ENCODE measurements at regions not wholly inside any gene's neighbourhood (a gene's known extent, or its start where the extent isn't known, plus 50 kb on each side); places are given as distances from the start of the nearest gene placed in this dataset.

DNA sequence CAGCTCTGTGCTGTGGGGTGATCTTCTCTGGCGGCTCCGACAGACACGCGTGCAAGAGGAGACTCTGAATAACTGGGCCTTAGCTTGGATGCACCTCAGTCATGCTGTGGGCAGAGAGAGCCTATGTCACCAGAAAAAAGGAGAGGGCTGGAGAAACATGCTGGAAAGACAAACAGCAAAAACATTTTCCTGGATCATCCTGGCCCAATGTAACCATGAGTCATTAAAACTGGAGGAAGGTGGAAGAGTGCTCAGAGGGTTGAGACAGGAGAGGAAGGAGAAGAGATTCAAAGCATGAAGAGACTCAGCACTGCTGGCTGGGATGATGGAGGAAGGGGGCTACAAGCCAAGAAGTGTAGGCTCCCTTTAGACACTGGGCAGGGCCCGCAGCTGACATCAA lies 292.0 kb downstream of the CDH26 start:
- no peak overlapping the region for H3K4me3 Mint-ChIP-seq
- no peak overlapping the region for H3K27ac Mint-ChIP-seq
- H3K27me3 Mint-ChIP-seq: no peaks in the 10 kb centered on the region
- H3K9me3 Mint-ChIP-seq: no peaks in the 10 kb centered on the region
- no peaks in the 10 kb centered on the region for H3K4me1 Mint-ChIP-seq
- H3K36me3 Mint-ChIP-seq: no peaks in the 10 kb centered on the region

DNA sequence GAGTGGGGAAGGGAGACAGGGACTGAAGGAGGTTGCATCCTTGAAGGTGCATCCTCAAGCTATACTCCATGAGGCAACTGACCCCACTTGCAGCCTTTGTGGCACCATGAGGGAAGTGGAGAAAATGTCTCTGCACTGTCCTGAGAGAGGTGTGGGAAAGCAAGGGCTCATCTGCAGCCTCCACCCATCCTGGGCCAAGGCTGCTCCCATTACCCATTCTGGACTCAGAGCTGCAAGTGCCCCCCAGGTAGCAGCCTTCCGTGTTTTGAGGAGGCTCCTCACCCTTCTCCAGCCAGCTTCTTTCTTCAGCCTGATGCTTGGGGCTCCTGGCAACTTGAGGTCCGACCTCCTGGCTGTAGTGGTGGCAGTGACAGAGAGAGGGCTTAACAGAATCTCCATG lies 294.6 kb downstream of the CDH26 start:
- Mint-ChIP-seq H3K4me1 (no peaks in the 10 kb centered on the region), H3K4me3 (no peak overlapping the region), H3K27me3 (no peaks in the 10 kb centered on the region), H3K27ac (no peak overlapping the region), H3K9me3 (no peaks in the 10 kb centered on the region), H3K36me3 (no peaks in the 10 kb centered on the region)

DNA sequence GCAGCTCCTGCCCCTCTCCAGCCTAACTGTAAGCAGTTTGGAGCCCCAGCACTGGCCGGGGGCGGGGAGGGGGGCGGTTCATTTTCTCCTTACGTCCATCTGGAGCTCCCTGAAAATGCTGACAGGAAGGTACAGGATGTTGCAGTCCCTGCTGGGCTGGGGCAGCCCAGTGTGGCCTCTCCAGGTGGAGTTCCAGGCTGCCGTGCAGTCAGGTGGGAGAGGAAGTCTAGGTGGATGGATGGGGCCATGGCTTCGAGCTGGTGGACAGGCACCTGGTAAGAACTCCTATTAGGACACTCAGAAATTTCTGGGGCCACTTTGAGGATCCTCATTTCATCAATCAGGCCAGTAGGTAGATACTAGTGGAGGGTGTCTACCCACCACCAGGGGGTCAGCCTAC lies 295.2 kb downstream of the CDH26 start:
- Mint-ChIP-seq H3K36me3 (no peaks in the 10 kb centered on the region), H3K4me1 (no peaks in the 10 kb centered on the region), H3K4me3 (no peak overlapping the region), H3K9me3 (no peaks in the 10 kb centered on the region), H3K27me3 (no peaks in the 10 kb centered on the region), H3K27ac (no peak overlapping the region)

DNA sequence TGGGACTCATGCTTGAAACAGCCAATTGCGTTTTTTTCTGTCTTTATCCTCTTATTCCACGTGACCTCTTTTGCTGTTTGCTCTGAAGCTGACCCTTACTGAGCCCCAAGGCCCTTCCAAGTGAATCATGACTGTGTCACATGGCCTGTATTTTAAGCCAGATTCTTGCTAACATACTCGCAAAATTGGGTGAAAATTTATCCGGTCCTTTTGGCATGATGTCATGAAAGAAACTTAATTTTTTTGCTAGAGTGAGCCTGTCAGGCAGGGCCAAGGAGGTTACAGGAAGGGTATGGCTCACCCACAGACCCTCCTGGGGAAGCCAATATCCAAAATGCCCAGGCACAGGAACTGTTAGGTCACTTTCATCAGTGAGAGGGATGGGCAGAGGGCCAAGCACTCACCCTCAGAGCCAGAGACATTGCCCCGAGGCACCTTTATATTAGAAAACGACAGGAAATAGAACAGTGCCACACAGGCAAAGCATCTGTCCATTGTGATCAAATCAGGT lies 296.7 kb downstream of the CDH26 start:
- Mint-ChIP-seq H3K4me1 (no peaks in the 10 kb centered on the region), H3K4me3 (no peak overlapping the region), H3K27ac (no peak overlapping the region), H3K9me3 (no peaks in the 10 kb centered on the region), H3K36me3 (no peaks in the 10 kb centered on the region), H3K27me3 (no peaks in the 10 kb centered on the region)

DNA sequence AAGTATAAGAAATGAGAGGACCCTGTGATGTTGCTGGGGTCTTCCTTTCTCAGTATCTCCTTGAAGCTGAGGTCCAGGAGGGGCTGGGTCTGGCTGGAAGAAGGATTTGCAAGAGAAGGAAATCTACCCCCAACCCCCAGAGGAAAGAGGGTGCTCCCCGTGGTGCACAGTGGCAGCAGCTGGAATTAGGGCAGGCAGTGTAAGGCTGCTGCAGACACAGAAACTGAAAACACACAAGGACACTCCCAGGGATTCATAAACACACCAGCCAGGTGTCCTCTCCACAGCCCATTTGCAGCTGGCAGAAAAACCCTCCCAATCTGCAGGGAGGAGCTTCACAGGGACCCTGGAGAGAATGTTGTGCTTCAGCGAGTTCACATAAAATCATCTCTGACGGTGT lies 297.2 kb downstream of the CDH26 start:
- H3K36me3 Mint-ChIP-seq: no peaks in the 10 kb centered on the region
- no peaks in the 10 kb centered on the region for H3K9me3 Mint-ChIP-seq
- H3K4me3 Mint-ChIP-seq: no peak overlapping the region

DNA sequence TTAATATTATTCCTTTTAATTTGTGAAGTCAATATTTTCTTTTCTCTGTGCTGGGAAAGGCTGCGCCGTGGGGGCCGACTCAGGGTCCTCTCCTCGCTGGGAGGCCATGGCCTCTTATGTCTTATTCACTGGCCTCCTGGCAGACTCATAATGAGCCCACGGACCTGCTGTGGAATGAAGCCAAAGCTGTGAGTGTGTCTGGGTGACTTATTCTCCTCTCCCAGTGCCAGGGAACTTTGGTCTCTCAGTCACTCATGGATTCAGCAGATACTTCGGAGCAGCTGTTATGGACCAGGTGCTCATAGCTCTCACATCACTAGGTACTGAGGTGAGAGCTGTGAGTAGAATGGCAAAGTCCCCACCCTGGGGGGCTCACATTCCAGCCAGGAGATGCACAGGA lies 297.6 kb downstream of the CDH26 start:
- Mint-ChIP-seq H3K4me1 (no peaks in the 10 kb centered on the region), H3K27ac (no peak overlapping the region), H3K36me3 (no peaks in the 10 kb centered on the region), H3K27me3 (no peaks in the 10 kb centered on the region), H3K4me3 (no peak overlapping the region), H3K9me3 (no peaks in the 10 kb centered on the region)

More for the DNA sequence above, 297.2 kb downstream of the CDH26 start:
- Mint-ChIP-seq H3K27ac (no peak overlapping the region), H3K27me3 (no peaks in the 10 kb centered on the region), H3K4me1 (no peaks in the 10 kb centered on the region)

DNA sequence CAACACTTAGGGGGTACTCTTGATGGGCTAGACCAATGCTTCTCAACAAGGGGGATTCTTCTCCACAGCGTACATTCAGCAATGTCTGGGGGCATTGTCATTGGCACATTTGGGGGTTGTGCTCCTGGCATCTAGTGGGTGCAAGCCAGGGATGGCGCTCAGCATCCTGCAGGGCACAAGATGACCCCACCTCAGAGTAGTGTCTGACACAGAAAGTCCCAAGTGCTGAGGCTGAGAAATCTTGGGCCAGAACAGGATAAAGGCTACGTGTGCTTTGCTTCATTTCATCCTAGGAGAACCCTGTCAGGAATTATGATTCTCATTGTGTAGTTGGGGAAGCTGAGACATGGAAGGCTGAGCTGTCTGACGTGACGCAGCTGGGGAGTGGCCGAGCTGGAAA lies 298.6 kb downstream of the CDH26 start:
- no peaks in the 10 kb centered on the region for H3K27me3 Mint-ChIP-seq
- no peaks in the 10 kb centered on the region for H3K9me3 Mint-ChIP-seq
- no peaks in the 10 kb centered on the region for H3K36me3 Mint-ChIP-seq
- H3K27ac Mint-ChIP-seq: no peak overlapping the region
- no peaks in the 10 kb centered on the region for H3K4me1 Mint-ChIP-seq
- H3K4me3 Mint-ChIP-seq: no peak overlapping the region

DNA sequence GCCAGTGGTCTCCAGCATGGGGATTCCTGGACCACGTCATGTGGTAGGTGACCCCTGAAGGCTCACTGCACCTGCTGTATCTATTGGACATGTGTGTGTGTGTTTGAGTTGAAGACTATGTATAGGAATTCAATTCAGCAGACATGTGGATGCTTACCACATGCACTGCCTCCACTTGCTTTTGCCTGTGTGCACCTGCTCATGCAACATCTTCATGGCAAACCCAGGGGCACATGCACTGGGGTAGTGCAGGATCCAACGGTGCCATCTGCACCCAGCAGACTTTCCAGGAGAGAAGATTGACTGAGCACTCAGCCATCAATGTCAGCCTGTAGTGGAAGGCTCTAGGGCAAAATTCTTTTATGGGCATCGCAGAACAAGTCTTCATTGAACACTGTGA lies 299.4 kb downstream of the CDH26 start:
- Mint-ChIP-seq H3K27me3 (no peaks in the 10 kb centered on the region), H3K4me1 (no peaks in the 10 kb centered on the region), H3K9me3 (no peaks in the 10 kb centered on the region), H3K36me3 (no peaks in the 10 kb centered on the region), H3K27ac (no peak overlapping the region), H3K4me3 (no peak overlapping the region)

DNA sequence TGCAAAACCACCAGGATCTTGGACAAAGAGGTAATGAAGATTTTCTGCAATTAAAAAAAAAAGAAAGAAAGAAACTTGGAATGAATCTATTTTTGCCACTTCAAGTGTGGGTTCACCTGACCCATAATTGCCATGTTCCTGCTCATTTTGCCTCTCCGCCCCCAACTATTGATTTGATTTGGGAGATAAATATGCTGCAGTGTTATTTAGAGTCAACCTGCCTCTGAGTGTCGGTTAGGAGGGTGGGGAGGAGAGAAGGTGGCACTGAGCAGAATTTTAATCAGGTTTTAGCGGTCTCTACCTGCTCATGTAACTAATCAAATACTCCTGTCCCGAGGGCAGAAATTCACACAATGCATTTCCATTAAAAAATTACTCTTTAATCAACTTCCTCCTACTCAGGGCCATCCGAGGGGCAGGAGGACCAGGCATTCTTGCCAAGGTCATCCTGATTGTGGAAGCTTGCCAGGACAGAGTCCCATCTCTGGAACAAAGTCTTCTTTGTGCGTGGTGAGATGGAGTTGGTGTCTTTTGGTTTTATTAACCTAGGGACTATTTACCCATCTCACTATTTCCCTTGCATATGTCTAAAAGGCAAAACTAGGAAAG lies 300.1 kb downstream of the CDH26 start:
- Mint-ChIP-seq H3K4me1 (no peaks in the 10 kb centered on the region), H3K36me3 (no peaks in the 10 kb centered on the region), H3K4me3 (no peak overlapping the region), H3K27ac (no peak overlapping the region), H3K9me3 (no peaks in the 10 kb centered on the region), H3K27me3 (no peaks in the 10 kb centered on the region)

DNA sequence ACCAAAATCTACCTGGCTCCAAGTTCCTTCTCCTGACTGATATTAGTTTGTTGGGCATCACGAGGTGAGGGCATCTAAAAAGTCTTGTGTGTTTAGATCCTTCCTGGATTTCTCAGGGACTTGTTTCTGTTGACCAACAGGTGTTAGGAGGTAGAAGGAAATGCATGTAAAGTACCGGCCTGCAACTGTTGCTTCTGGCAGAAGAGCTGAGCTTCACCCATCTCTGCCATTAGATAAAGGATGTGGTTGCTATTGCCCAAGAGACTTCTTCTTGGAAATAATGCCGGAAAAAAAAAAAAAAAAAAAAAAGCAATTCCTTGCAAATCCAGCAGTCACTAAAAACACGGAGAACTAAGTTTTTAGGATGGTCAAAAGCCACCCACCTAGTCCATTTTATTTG lies 303.1 kb downstream of the CDH26 start:
- Mint-ChIP-seq H3K27me3 (no peaks in the 10 kb centered on the region), H3K36me3 (no peaks in the 10 kb centered on the region), H3K4me1 (peaks cover 9% of the 10 kb centered on the region), H3K27ac (no peak overlapping the region), H3K4me3 (no peak overlapping the region), H3K9me3 (no peaks in the 10 kb centered on the region)

DNA sequence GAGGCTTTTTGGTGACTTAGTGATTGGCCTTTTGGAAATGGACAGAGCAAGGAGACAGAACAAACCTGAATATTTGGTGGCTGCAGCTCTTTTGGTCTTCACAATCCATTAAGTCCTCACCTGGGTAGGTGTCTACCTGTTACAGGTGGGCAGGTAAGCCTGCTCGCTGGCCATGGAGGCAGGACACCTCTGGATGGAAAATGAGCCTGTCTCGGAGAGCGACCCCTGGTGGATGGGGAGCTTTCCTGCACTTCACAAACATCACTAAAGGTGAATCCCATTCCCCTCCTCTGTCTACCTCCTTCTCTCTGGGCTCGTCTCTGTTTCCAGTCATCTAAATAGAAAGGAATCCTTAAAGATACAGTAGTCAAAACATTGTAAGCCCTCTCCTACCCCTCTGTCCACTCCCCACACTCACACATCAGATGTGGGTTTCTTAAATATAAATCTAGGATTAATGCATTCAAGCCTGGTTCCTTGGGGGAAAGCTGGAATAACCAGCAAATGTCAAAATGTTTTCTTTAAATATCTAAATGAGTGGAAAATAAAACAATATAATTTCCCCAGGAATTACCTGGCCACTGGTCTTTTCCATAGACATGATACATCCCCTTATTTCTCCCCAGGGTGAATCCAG lies 304.9 kb downstream of the CDH26 start:
- peaks cover 11% of the 10 kb centered on the region for H3K4me1 Mint-ChIP-seq
- H3K27me3 Mint-ChIP-seq: no peaks in the 10 kb centered on the region
- no peak overlapping the region for H3K4me3 Mint-ChIP-seq
- H3K9me3 Mint-ChIP-seq: no peaks in the 10 kb centered on the region
- no peaks in the 10 kb centered on the region for H3K36me3 Mint-ChIP-seq
- H3K27ac Mint-ChIP-seq: peak overlapping the region; percentile 63

DNA sequence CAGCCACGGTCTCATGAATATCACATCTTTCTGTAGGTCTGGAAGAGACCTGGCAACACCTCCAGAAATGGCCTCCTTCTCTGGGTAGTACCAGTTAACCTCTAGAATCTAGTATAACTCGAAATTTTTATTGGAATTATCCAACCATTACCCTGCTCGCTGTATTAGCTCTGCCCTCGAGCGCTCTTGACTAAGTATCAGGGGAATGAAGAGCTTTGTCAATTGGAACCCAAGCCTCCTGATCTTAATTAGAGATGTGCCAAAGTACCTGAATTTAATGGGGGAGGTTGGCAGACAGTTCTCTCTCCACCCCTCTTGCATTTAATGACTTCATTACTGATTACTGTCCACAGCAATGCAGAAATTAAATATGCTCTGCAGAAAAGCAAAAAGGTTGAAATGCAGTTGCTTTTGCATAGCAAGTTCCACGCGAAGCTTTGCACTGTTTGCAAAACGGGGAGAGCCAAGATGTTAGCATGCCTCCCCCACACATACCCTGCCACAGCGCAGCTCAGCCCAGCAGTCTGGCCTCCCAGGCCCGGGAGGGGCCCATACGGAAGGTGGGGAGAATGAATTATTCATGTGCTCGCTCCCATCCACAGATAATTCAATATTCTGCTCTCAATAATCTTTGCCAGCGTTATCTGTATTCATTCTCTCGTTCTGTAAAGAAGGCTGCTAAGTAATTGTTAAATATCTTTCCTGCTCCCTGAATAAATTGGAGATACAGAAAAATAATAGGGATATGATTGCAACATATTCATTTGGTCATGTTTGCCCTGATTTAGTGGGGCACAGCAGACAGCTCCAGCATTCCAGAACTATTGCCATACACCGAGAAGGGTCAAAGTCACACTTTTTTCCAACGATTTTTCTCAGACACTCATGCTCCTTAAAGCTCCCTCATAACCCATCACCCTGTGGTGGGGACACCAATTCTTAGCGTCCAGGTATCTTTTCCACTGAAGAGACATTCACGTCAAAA lies 305.8 kb downstream of the CDH26 start:
- no peak overlapping the region for H3K4me3 Mint-ChIP-seq
- H3K27ac Mint-ChIP-seq: no peak overlapping the region
- H3K4me1 Mint-ChIP-seq: peaks cover 11% of the 10 kb centered on the region
- no peaks in the 10 kb centered on the region for H3K27me3 Mint-ChIP-seq
- H3K36me3 Mint-ChIP-seq: no peaks in the 10 kb centered on the region
- H3K9me3 Mint-ChIP-seq: no peaks in the 10 kb centered on the region

DNA sequence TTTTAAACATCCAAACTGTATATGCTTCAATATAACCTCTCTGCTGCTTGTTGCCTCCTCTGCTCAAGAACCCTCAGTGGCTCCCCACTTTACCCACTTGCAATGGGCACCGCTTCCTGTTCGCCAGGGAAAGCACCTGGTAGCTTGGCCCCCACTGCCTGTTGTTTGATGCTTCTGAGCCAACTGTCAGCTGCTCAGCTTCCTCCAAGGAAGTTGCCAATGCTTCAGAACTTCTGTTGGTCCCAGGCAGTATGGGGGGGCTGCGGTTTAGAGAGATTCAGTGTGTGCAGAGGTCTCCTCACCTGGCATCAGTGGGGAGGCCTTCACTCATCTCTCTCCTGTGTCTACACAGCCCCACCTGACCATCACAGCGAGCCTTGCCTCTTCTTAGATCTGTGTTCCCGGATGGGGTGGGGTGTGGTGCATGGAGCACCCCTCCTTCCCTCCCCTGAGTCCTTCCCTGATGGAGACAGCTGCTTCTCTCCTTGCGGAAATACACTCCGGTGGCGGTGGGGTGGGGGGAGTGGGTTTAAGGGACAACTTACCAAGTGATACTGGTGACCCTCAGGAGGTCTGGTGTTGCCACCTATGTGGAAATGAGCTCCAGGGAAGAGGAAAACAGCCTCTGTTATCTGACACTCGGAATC lies 308.1 kb downstream of the CDH26 start:
- Mint-ChIP-seq H3K4me3 (no peak overlapping the region), H3K4me1 (peaks cover 11% of the 10 kb centered on the region), H3K27ac (no peak overlapping the region), H3K9me3 (no peaks in the 10 kb centered on the region), H3K27me3 (no peaks in the 10 kb centered on the region), H3K36me3 (no peaks in the 10 kb centered on the region)

DNA sequence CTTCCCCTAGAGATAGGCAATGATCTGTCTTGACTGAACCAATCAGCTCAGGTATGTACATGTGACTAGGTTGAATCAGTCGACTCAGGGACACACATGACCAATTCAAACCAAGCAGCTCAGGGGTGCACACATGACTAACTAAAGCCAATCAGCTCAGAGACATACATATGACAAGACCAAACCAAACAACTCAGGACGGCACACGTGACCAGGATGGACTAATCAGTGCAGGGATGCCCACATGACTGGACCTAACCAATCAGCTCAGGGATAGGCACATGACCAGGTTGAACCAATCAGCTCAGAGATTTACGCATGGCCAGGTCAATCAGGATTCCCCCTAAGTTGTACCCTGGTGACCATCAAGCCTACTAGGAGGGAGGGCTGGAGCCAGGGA lies 310.3 kb downstream of the CDH26 start:
- Mint-ChIP-seq H3K9me3 (no peaks in the 10 kb centered on the region), H3K4me3 (no peak overlapping the region), H3K27me3 (no peaks in the 10 kb centered on the region), H3K4me1 (peaks cover 11% of the 10 kb centered on the region), H3K36me3 (no peaks in the 10 kb centered on the region), H3K27ac (no peak overlapping the region)

DNA sequence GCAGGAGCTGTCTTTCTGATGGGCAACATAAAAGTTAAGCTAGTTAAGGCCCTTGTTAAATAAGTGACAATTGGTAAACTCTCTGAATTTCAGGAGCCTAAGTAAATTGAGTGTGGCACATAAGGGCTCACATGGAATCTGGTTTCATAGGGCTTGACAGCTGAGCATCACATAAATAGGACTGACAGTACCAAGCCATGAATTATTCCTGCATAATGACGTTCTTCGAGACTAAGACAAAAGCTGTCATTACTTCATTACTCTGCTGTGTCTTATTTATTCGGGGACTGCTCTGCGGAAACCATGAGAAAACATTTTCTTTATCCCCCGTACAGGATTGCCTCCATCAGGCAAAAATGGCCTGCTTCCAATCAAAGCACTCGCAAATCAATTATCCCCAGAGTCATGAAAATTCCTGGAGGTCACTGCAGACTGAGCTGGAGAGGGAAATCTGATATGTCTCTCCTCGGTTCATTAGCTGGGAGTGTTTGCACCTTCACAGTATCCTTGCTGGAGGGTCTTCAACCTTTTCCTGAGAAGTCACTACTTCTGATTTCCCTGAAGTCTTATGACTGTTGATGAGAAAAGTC lies 311.4 kb downstream of the CDH26 start:
- Mint-ChIP-seq H3K27ac (no peak overlapping the region), H3K27me3 (peaks cover 2% of the 10 kb centered on the region), H3K9me3 (no peaks in the 10 kb centered on the region), H3K4me1 (peaks cover 11% of the 10 kb centered on the region), H3K36me3 (no peaks in the 10 kb centered on the region), H3K4me3 (no peak overlapping the region)
